ENCODE measurements at regions not wholly inside any gene's neighbourhood (a gene's known extent, or its start where the extent isn't known, plus 50 kb on each side); places are given as distances from the start of the nearest gene placed in this dataset.

DNA sequence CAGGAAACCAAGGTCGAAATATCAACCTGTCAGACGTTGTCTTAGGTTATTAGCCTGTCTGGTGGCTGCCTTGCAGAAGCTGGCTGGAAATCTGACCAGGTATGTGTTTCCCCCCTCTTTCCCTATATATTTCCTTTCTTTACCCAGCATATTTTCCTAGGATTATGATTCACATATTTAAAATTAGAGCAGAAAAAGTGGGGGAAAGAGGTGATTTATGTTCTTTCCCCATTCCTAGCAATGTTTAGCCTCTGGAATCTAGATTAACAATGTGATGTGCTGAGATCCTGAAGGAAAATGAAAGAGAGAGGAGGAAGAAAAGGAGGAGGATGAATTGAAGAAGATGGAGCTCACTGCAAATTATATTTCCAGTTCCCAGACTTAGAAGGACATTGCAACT, 421.4 kb upstream of the AUTS2 start:
- WGBS, 2 donors = 52 to 74% methylated on average over 2 of the region's 2 CpGs
- no peak overlapping the region for H3K4me3 ChIP-seq
- intact Hi-C loops (cut with DNase I) = loop anchor here (5.0 kb wide), 1 partner anchor 1715 kb away; no protein-coding TSS in a partner anchor

DNA sequence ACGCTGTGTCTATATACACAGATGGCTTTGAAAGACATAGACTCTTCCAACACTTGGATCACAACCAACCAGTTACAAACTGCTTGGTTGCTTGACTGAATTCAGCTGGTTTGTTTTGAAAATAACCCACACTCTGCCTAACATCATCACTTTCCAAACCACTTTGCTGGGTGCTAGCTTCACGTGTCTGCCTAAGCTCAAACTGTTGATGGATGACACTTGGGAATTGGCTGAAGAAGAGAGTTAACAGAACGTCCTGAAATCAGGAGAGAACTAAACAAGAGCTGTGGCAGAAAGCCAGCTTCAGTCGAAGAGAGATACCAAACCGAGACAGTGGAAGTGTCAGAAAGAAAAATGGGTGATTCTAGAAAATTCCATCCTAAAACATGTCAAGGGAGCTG, 420.8 kb upstream of the AUTS2 start:
- Histone ChIP-seq H3K27ac (peak overlapping the region; percentile 37 to 77 (median 72)), H3K4me3 (no peak overlapping the region), H3K36me3 (no peaks in the 10 kb centered on the region), H3K9me3 (no peaks in the 10 kb centered on the region), H3K27me3 (no peaks in the 10 kb centered on the region), H3K4me1 (peaks cover 0 to 30% (median 19%) of the 10 kb centered on the region in 4 donors)
- WGBS, 2 donors = 71 to 73% methylated on average over 5 of the region's 5 CpGs
- intact Hi-C loops (cut with DNase I) = loop anchor here (5.0 kb wide), 1 partner anchor 1715 kb away; no protein-coding TSS in a partner anchor
- peak in 3 of 4 donors; percentile 33 to 79 (median 54) for TF ChIP-seq EP300 (IDR thresholded peaks at IDR 0.05)
- no peak for TF ChIP-seq POLR2A (IDR thresholded peaks at IDR 0.05)
- TF ChIP-seq POLR2AphosphoS5 (IDR thresholded peaks at IDR 0.05) = peak; percentile 93 to 99 (median 96)
- peak; percentile 88 for DNase-seq

More for the DNA sequence above, 421.4 kb upstream of the AUTS2 start:
- no peaks in the 10 kb centered on the region for H3K27me3 ChIP-seq
- H3K4me1 ChIP-seq = peaks cover 0 to 30% (median 19%) of the 10 kb centered on the region in 4 donors
- no peak for TF ChIP-seq POLR2AphosphoS5 (IDR thresholded peaks at IDR 0.05)
- no peak for DNase-seq
- H3K36me3 ChIP-seq = no peaks in the 10 kb centered on the region
- peak overlapping the region; percentile 37 to 77 (median 72) for H3K27ac ChIP-seq
- no peaks in the 10 kb centered on the region for H3K9me3 ChIP-seq

DNA sequence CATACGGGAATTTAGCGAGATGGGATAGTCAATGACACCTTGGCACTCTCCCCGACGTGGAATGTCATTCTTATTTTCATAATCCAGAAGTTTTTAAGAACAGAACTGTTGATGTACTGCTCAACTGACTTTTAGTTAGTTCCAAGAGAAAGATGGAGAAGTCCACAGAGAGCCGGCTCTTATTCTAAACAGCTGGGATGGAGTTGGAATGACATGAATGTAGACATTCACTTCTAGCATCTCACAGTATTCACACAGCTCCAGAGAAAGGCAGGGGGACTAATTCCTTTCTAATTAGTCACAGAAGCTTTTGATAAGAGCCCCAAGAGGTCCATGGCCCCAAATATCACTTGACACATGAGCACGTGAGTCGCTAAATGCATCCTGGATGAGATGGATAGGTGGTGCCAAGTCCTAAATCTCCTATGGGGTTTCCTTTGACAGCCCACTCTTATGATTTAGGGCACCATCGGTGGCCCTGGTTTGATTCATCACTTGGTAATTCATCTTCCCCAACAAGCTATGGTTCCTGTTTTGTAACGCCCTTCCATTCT, 420.3 kb upstream of the AUTS2 start:
- H3K27ac ChIP-seq = peak overlapping the region; percentile 37 to 77 (median 72)
- intact Hi-C loops (cut with DNase I) = loop anchor here (2.0 to 5.0 kb wide), 2 partner anchors 421 to 1716 kb away; partner anchors contain the start of gene AUTS2
- peak; percentile 76 for DNase-seq
- peak; percentile 79 to 97 (median 88) for TF ChIP-seq POLR2AphosphoS5 (IDR thresholded peaks at IDR 0.05)
- TF ChIP-seq, protein P1, sequence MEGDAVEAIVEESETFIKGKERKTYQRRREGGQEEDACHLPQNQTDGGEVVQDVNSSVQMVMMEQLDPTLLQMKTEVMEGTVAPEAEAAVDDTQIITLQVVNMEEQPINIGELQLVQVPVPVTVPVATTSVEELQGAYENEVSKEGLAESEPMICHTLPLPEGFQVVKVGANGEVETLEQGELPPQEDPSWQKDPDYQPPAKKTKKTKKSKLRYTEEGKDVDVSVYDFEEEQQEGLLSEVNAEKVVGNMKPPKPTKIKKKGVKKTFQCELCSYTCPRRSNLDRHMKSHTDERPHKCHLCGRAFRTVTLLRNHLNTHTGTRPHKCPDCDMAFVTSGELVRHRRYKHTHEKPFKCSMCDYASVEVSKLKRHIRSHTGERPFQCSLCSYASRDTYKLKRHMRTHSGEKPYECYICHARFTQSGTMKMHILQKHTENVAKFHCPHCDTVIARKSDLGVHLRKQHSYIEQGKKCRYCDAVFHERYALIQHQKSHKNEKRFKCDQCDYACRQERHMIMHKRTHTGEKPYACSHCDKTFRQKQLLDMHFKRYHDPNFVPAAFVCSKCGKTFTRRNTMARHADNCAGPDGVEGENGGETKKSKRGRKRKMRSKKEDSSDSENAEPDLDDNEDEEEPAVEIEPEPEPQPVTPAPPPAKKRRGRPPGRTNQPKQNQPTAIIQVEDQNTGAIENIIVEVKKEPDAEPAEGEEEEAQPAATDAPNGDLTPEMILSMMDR (IDR thresholded peaks at IDR 0.05) = no peak
- no peak for TF ChIP-seq POLR2A (IDR thresholded peaks at IDR 0.05)
- TF ChIP-seq EP300 (IDR thresholded peaks at IDR 0.05) = peak in 1 of 4 donors; percentile 31
- peaks cover 0 to 30% (median 19%) of the 10 kb centered on the region in 4 donors for H3K4me1 ChIP-seq
- H3K27me3 ChIP-seq = no peaks in the 10 kb centered on the region
- 67 to 78% methylated on average over 9 of the region's 9 CpGs for WGBS, 2 donors
- H3K4me3 ChIP-seq = no peak overlapping the region
- H3K9me3 ChIP-seq = no peaks in the 10 kb centered on the region
- H3K36me3 ChIP-seq = no peaks in the 10 kb centered on the region

DNA sequence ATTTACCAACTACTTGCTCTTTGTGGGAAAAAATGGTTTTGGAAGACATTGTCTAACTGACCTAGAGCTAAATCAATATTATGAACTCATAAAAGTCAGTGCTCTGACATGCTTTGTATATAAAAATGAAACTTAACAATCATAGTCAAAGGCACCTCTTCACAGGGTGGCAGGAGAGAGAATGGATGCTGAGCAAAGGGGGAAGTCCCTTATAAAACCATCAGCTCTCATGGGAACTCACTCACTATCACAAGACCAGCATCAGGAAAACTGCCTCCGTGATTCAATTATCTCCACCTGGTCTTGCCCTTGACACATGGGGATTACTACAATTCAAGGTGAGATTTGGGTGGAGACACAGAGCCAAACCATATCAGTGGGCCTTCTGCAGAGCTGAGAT, 417.6 kb upstream of the AUTS2 start:
- Histone ChIP-seq H3K4me1 (peaks cover 0 to 30% (median 19%) of the 10 kb centered on the region in 4 donors), H3K27ac (no peak overlapping the region), H3K4me3 (no peak overlapping the region), H3K9me3 (no peaks in the 10 kb centered on the region), H3K27me3 (no peaks in the 10 kb centered on the region), H3K36me3 (no peaks in the 10 kb centered on the region)
- DNase-seq = no peak
- TF ChIP-seq, protein P1 (IDR thresholded peaks at IDR 0.05) = no peak
- no peak for TF ChIP-seq EP300 (IDR thresholded peaks at IDR 0.05)
- TF ChIP-seq POLR2AphosphoS5 (IDR thresholded peaks at IDR 0.05) = no peak
- no peak for TF ChIP-seq POLR2A (IDR thresholded peaks at IDR 0.05)
- intact Hi-C loops (cut with DNase I) = no loop called here
- WGBS, 2 donors = 49 to 50% methylated on average over 1 of the region's 1 CpG

DNA sequence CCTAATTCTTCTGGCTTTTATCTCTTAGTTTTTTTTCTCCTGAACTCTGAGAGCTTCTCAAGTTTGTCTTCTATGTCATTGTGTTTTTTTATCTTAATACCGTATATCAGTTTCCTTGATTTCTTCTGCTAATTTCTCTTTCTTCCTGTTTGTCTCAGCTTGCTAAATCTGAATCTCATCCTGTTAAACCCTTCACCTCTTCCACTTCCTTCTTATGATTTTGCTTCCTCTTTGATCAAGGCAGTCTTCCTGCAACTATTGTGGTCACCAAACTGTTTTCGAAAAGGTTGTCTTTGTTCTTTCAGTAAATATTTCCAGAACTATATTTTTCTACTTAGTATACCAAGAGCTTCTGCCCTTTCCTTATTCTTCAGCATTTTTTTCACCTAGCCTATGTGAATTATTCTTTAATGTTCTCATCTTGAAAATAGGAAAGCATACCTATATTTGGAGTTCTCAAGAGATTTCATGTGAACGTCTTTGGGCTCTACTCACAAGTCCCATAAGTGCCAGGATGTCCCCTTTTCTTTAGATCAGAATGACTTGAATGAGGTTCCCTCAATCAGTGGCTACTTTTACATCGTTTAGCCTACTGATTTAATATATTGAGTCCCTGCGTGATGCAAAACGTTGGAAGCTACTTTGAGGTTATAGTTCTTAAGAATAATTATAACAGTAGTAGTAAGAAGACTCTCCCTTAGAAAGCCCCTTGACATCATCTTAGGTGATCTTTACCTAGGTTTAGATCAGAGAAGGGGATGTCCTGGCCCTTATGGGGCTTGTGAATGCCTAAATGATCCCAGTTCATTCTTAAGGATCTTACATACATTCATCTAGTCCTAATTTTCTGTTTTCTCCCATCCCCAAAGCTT, 415.4 kb upstream of the AUTS2 start:
- H3K27me3 ChIP-seq = no peaks in the 10 kb centered on the region
- intact Hi-C loops (cut with DNase I) = no loop called here
- H3K4me1 ChIP-seq = peaks cover 0 to 11% (median 7%) of the 10 kb centered on the region in 4 donors
- H3K27ac ChIP-seq = no peak overlapping the region
- no peak overlapping the region for H3K4me3 ChIP-seq
- no peak for DNase-seq
- H3K36me3 ChIP-seq = no peaks in the 10 kb centered on the region
- TF ChIP-seq POLR2A (IDR thresholded peaks at IDR 0.05) (no peak), POLR2AphosphoS5 (IDR thresholded peaks at IDR 0.05) (no peak), EP300 (IDR thresholded peaks at IDR 0.05) (no peak)
- TF ChIP-seq, protein P1 (IDR thresholded peaks at IDR 0.05) = no peak
- 70 to 83% methylated on average over 6 of the region's 6 CpGs for WGBS, 2 donors
- peaks cover 0 to 3% (median 0%) of the 10 kb centered on the region in 4 donors for H3K9me3 ChIP-seq
